GM13976 (cell line): ENCODE measurements at regions not wholly inside any gene's neighbourhood (a gene's known extent, or its start where the extent isn't known, plus 50 kb on each side); places are given as distances from the start of the nearest gene placed in this dataset.

Experiments
- DNase-seq: peaks from one replicate; pipeline ENCODE4 v3.0.0; 2012; ENCODE audit warnings: low spot score
- in situ Hi-C: fragments of 300-500 bp; cut with MboI; formaldehyde crosslinking; loops from one replicate; pipeline ENCODE4 v1.12.0; 2022; ENCODE audit warnings: low sequenced_read_pairs, mixed read lengths, inconsistent platforms; ENCODE audit not compliant: unreplicated experiment
- TF ChIP-seq, protein P1 (sequence below): IDR thresholded peaks from 2 replicates; pipeline ENCODE4 v1.5.1; 2012; ENCODE audit warnings: borderline replicate concordance, mild to moderate bottlenecking; ENCODE audit not compliant: insufficient read depth; ENCODE audit errors: extremely low read depth, missing control alignments, control extremely low read depth

DNA sequence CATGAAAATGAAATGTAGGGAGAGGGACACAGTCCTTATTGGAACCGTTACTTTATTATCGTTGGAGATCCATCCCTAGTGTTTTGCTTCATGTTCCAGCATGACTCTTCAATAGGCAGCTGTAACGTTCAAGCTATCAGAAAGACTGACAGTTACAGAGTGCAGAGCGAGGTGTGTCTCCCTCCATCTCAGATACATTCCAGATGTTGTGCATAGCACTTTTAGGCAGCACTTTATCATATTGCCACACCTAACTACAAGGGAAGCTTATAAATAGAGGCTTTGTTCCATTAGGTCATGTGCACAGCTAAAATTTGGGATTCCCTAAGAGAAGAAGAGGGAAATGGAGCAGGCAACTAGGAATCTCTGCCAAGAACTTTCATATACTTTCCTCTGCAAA is 1009.6 kb downstream of the ROBO2 start:
- in situ Hi-C loops: no loop called here
- no peak for DNase-seq
- TF ChIP-seq, protein P1, sequence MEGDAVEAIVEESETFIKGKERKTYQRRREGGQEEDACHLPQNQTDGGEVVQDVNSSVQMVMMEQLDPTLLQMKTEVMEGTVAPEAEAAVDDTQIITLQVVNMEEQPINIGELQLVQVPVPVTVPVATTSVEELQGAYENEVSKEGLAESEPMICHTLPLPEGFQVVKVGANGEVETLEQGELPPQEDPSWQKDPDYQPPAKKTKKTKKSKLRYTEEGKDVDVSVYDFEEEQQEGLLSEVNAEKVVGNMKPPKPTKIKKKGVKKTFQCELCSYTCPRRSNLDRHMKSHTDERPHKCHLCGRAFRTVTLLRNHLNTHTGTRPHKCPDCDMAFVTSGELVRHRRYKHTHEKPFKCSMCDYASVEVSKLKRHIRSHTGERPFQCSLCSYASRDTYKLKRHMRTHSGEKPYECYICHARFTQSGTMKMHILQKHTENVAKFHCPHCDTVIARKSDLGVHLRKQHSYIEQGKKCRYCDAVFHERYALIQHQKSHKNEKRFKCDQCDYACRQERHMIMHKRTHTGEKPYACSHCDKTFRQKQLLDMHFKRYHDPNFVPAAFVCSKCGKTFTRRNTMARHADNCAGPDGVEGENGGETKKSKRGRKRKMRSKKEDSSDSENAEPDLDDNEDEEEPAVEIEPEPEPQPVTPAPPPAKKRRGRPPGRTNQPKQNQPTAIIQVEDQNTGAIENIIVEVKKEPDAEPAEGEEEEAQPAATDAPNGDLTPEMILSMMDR: no peak

DNA sequence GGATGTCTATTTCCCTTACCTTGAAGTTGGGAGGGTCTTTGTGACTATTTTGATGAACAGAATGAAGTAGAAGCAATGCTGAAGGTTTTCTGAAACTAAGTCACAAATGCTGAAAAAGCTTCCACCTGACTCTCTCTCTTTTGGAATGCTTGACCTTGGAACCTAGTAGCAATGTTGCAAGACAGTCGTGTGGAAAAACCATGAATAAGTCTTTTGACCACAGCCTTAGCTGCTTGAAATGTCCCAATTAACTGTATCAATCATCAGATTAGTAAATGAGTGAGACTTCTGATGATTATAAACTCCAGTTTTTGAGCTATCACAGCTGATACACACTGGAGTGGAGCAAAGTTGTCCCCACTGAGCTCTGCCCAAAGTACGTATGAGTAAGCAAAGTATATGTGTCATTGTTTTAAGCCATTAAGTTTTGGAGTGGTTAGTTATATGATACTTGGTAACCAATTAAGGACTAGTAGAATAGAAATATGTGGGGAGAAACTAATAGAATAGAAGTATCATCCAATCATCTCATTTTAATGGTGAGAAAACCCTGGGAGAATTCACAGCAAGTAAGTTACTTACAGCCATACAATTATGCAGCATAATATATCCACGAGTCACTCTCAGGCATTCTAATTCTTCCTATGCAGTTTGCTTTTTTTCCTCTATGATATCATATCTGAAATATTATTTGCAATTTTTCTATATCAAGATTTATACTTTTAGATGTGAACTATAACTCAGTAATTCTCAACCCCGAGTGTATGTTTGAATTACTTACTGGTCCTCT is 1010.6 kb downstream of the ROBO2 start:
- in situ Hi-C loops: no loop called here
- no peak for DNase-seq
- TF ChIP-seq, protein P1: no peak

DNA sequence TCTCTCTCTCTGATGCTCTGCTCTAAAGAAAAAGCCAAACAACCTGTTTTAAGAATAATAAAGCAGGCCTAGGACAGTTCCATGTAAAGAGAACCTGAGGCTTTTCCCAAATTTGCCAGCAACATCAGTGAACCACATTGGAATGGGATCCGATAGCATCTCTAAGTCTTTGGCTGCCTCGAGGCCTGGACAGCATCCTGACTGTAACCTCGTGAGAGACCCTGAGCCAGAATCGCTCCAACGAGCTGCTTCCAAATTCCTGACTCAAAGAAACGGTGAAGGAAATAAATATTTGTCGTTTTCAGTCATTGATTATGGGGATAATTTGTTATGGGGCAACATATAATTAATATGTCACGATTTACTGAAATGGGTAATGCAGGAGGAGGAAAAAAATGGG is 1012.8 kb downstream of the ROBO2 start:
- no peak for DNase-seq
- in situ Hi-C loops: no loop called here
- TF ChIP-seq, protein P1: no peak

DNA sequence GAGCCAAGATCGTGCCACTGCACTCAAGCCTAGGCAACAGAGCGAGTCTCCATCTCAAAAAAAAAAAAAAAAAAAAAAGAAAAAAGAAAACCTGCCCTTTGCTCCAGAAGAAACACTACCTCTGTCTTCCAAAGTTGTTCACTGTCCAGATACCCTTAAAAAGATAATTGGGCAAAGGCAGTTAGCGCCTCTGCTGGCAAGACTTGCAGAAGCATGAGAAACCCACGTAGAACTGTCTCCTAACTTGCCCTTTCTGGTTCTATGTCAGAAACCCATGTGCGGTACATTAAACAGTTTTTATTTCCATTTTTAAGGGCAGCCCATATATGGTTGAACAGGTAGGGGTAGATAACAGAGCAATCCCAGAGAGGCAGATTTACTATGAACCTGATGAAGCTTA is 1026.4 kb downstream of the ROBO2 start:
- TF ChIP-seq, protein P1: no peak
- in situ Hi-C loops: no loop called here
- DNase-seq: no peak

DNA sequence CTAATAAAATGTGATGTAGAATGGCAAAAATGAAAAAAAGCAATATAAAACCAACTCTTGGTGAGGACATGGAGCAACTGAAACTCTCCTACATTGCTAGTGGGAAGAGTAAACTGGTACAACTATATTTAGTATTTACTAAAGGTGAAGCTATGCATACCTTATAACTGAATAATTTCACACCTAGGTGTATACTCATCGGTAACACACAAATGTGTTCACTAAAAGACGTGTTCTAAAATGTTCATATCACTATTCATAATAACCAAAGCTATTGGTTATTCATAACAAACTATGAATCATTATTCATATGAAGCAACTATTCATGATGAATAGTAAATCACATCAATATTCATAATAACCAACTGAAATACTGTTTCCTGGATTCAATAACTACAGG is 1030.3 kb downstream of the ROBO2 start:
- in situ Hi-C loops: no loop called here
- TF ChIP-seq, protein P1: no peak
- no peak for DNase-seq

DNA sequence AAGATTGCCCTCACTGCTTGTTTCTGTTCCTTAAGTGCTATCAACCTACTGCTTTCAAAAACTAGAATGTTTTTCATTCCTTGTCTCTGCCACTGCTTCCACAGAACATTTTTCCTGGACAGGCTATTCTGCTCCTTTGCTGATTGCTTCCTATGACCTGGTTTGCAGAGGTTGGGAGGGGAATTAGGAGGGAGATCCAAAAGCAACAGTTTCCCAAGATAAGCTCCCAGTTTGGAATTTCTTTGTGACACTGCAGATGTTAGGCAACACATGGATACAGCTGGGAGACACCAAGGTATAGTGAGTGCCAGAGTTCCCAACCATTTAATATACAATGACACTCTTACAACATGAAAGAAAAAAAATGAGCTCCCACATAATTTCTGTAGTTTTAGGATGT is 1036.5 kb downstream of the ROBO2 start:
- no peak for DNase-seq
- in situ Hi-C loops: no loop called here
- TF ChIP-seq, protein P1: no peak
